Hematopoietic multipotent progenitor cell treated with erythropoietin and hydrocortisone succinate and interleukin-3 and kit ligand, for 17 days (in vitro differentiated cells): ENCODE measurements at regions not wholly inside any gene's neighbourhood (a gene's known extent, or its start where the extent isn't known, plus 50 kb on each side); places are given as distances from the start of the nearest gene placed in this dataset.

Source experiments
- DNase-seq: peaks from one replicate; pipeline ENCODE4 v3.0.0-alpha.2; 2015; ENCODE audit warnings: low spot score

- no peak for DNase-seq
Measured at GRCh38 chr2:220493871-220494525, 866.6 kb downstream of the SLC4A3 start.

GRCh38 chr2:220496513-220496912, 869.1 kb downstream of the SLC4A3 start:
- no peak for DNase-seq

- no peak for DNase-seq
Measured at GRCh38 chr2:220499225-220499624, 871.8 kb downstream of the SLC4A3 start.

GRCh38 chr2:220502539-220502938, 875.1 kb downstream of the SLC4A3 start:
- DNase-seq, result no peak

- DNase-seq, result no peak
Measured at GRCh38 chr2:220503431-220503830, 876.0 kb downstream of the SLC4A3 start.

GRCh38 chr2:220504938-220505503, 877.6 kb downstream of the SLC4A3 start:
- no peak for DNase-seq

GRCh38 chr2:220506466-220506865, 879.0 kb downstream of the SLC4A3 start:
- DNase-seq, result no peak

- no peak for DNase-seq
Measured at GRCh38 chr2:220509096-220509757, 881.8 kb downstream of the SLC4A3 start.

GRCh38 chr2:220509966-220510365, 882.5 kb downstream of the SLC4A3 start:
- no peak for DNase-seq

- no peak for DNase-seq
Measured at GRCh38 chr2:220510668-220511067, 883.2 kb downstream of the SLC4A3 start.

GRCh38 chr2:220512419-220512818, 885.0 kb downstream of the SLC4A3 start:
- DNase-seq, result no peak

GRCh38 chr2:220513573-220514288, 886.3 kb downstream of the SLC4A3 start:
- no peak for DNase-seq

GRCh38 chr2:220521551-220521950, 894.1 kb downstream of the SLC4A3 start:
- no peak for DNase-seq

- no peak for DNase-seq
Measured at GRCh38 chr2:220528180-220528675, 900.8 kb downstream of the SLC4A3 start.

- no peak for DNase-seq
Measured at GRCh38 chr2:220531216-220531615, 903.8 kb downstream of the SLC4A3 start.

GRCh38 chr2:220533485-220533884, 906.1 kb downstream of the SLC4A3 start:
- no peak for DNase-seq

GRCh38 chr2:220539481-220539880, 912.1 kb downstream of the SLC4A3 start:
- DNase-seq, result no peak

- no peak for DNase-seq
Measured at GRCh38 chr2:220544049-220544448, 916.6 kb downstream of the SLC4A3 start.

- DNase-seq, result no peak
Measured at GRCh38 chr2:220550995-220551700, 923.7 kb downstream of the SLC4A3 start.

GRCh38 chr2:220552790-220553535, 925.5 kb downstream of the SLC4A3 start:
- DNase-seq, result no peak

- DNase-seq, result no peak
Measured at GRCh38 chr2:220555961-220556630, 928.7 kb downstream of the SLC4A3 start.
